Motor neuron (in vitro differentiated cells): ENCODE measurements at regions not wholly inside any gene's neighbourhood (a gene's known extent, or its start where the extent isn't known, plus 50 kb on each side); places are given as distances from the start of the nearest gene placed in this dataset.
"Not testable (repeated sequence)": the region's sequence is repeated elsewhere in the genome, so short reads cannot be mapped to it uniquely, and the experiment has no call there.

Experiments used
- ATAC-seq, 8 experiments: fragments of 200-7000 bp; cut with Tn5 transposase; replicated peaks in 6 of 8; 2 replicates each; pipeline ENCODE4 v1.8.0; 2021; ENCODE audit warnings: mild to moderate bottlenecking in 8 of 8, moderate library complexity in 8 of 8
- H3K27ac ChIP-seq, 2 donors: fragments of 250-450 bp; sonication (Bioruptor Pico); 2 replicates each; pipeline ENCODE4 v1.9.0; 2021; ENCODE audit warnings: antibody characterized with exemption in 2 of 2, mild to moderate bottlenecking in 2 of 2, moderate library complexity in 1 of 2
- H3K4me1 ChIP-seq, 2 donors: fragments of 250-450 bp; sonication (Bioruptor Pico); replicated peaks in 1 of 2; 2 replicates each; pipeline ENCODE4 v1.6.1; 2021; ENCODE audit warnings: antibody characterized with exemption in 2 of 2, mild to moderate bottlenecking in 2 of 2, moderate library complexity in 1 of 2
- H3K4me3 ChIP-seq, 5 donors: fragments of 250-450 bp; sonication (Bioruptor Pico); 2 replicates each; pipeline ENCODE4 v1.9.0; 2021; ENCODE audit warnings: antibody characterized with exemption in 5 of 5, mild to moderate bottlenecking in 5 of 5, moderate library complexity in 4 of 5
- WGBS, 10 experiments: fragments of 450-650 bp; shearing (Covaris generic); methylation state at CpG; one replicate each; pipeline ENCODE4 v1.0.0; 2022; 5-methylcytosine and 5-hydroxymethylcytosine counted together
- in situ Hi-C, 9 experiments: fragments of 400-800 bp; cut with MboI; loops; one replicate each; pipeline ENCODE4 v1.15.0; 2021; ENCODE audit warnings: low sequenced_read_pairs in 9 of 9, low pct_unique_long_range_greater_than_20kb in 2 of 9; ENCODE audit not compliant: unreplicated experiment in 9 of 9

DNA sequence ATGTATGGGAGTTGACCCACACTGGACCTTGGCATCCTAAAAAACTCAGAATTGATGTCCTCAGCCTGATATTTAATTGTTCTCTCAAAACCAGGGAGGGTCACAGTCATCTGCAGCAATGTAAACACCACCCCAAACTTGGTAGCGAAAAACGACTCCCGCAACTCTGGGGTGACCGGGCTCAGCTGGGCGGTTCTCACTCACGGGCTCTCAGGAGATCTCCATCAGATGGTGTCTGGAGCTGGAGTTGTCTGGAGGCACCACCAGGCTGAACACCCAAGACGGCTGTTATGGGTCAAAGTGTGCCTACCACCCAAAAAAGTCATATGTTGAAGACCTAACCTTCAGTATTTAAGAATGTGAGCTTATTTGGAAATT is 50.9 kb upstream of the NXT1 start:
- Histone ChIP-seq H3K4me3 (no peak overlapping the region), H3K4me1 (peaks cover 0 to 10% of the 10 kb centered on the region in 2 donors), H3K27ac (no peak overlapping the region)
- in situ Hi-C loops: no loop called here
- WGBS, 10 experiments: 69 to 100% (median 80%) methylated on average over 1 to 6 of the region's 7 CpGs; no CpG with 5 or more reads in 4 of the 10 experiments
- no peak for ATAC-seq

DNA sequence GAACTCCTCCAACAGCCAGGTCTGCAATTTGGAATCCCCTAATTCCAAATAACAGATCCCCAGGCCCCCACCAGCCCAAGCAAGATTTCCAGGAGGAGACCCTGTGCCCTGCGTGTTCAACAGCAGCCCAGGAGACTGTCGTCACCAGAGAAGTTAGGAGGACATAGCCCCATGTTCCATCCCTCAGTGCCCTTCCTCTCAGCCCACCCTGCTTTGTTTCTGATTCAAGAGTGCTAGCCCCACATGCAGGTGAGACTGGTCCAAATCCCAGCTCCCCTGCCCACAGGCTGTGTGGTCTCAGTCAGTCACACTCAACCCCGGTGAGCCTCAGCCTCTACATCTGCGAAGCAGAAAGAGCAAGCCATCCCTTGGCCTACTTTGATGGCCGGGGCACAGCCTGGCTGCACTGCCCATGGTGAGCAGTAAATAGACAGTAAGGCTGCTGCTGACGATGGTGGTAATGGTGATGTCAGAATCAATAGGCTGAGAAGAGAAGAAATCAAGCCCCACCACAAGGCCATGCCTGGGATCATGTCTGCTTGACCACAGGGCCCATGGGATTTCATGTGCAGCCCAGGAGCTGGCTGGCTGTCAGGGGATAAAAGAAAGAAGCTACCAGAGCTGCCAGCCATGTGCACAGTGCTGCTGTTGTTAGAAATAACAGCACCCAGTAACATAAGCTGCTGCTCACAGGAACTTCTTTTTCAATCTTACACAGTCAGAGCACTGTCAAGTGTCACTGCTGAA is 51.5 kb upstream of the NXT1 start:
- H3K27ac ChIP-seq: no peak overlapping the region
- WGBS, 10 experiments: 60 to 100% (median 90%) methylated on average over 1 to 5 of the region's 6 CpGs; no CpG with 5 or more reads in 5 of the 10 experiments
- no peak for ATAC-seq
- no peak overlapping the region for H3K4me3 ChIP-seq
- peaks cover 0 to 10% of the 10 kb centered on the region in 2 donors for H3K4me1 ChIP-seq
- in situ Hi-C loops: no loop called here

DNA sequence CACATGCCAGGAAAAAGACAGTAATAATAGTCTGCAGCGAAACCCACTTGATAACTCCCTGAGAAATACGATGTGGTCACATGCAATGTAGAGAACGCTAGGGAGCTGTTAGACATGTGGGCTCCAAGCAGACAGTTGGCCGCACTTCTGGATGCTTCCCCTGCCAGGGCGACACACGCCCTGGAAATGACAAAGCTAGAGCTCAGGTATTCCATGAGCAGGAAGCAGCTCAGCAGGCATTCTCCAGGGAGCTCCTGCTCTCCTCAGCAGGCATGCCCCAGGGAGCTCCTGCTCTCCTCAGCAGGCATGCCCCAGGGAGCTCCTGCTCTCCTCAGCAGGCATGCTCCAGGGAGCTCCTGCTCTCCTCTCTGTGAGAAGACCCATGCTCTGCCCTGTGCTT is 52.4 kb upstream of the NXT1 start:
- H3K4me3 ChIP-seq: no peak overlapping the region
- peaks cover 0 to 10% of the 10 kb centered on the region in 2 donors for H3K4me1 ChIP-seq
- H3K27ac ChIP-seq: no peak overlapping the region
- WGBS, 10 experiments: 20 to 84% methylated on average over 1 to 6 of the region's 6 CpGs; no CpG with 5 or more reads in 8 of the 10 experiments
- in situ Hi-C loops: no loop called here
- ATAC-seq: no peak

DNA sequence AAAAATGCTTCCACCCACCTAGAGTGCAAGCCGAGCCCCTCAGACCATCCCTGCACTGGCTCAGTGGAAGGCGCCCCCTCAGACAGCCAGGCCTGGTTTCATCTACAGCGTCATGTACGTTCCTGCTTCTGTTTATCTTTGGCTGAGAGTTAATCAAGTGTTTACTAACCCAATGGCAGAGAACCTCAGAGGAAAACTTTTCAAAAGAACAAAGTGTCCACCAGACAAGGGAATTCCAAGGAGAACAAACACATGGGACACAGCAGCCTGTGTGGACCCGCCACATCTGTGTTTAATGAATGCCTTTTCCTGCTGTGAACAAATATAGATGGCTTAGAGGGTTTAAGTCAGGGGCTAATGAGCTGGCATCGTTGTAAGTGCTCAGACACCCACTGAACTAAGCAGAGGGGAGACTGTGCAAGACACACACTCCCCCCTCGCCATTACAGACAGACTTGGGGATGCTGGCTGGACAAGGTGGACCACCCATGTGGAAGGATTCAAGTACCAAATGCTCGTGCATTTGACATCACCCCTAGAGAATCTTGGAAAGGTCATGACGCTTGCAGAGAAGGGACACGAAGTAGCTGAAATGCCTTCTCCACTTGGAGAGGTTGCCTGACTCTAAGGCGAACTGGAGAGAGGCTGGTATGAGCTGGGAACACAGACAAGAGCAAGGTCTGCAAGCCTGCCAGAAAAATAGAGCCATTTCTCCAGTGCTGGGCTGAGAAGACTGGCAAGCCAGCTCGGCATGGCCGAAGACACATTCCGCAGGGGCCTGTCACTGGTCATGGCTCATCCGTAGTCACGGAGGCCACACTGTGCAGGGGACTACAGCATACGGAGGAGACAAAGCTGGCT is 53.5 kb upstream of the NXT1 start:
- in situ Hi-C loops: no loop called here
- Histone ChIP-seq H3K4me1 (peaks cover 0 to 10% of the 10 kb centered on the region in 2 donors), H3K27ac (no peak overlapping the region), H3K4me3 (no peak overlapping the region)
- 8 to 100% (median 37%) methylated on average over 2 to 12 of the region's 17 CpGs; no CpG with 5 or more reads in 1 of the 10 experiments for WGBS, 10 experiments
- peak in 2 of 8 experiments; percentile 28 to 87 for ATAC-seq

DNA sequence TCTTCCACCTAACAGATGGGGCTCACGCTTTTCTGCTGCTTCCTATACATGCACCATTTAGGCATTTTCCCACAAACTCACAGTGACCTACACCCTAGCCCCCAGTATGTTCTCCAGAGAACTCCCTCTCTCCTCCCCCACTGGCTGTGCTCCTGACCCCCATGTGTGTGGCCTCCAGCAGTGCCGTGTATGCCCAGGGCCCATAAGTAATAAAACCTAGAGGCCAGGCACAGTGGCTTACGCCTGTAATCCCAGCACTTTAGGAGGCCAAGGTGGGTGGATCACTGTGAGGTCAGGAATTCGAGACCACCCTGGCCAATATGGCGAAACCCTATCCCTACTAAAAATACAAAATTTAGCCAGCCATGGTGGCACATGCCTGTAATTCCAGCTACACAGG is 54.7 kb upstream of the NXT1 start:
- Histone ChIP-seq H3K27ac (no peak overlapping the region), H3K4me3 (no peak overlapping the region), H3K4me1 (peaks cover 0 to 10% of the 10 kb centered on the region in 2 donors)
- WGBS, 10 experiments: 40 to 100% (median 90%) methylated on average over 1 to 2 of the region's 5 CpGs; no CpG with 5 or more reads in 3 of the 10 experiments
- in situ Hi-C loops: no loop called here
- ATAC-seq: no peak

DNA sequence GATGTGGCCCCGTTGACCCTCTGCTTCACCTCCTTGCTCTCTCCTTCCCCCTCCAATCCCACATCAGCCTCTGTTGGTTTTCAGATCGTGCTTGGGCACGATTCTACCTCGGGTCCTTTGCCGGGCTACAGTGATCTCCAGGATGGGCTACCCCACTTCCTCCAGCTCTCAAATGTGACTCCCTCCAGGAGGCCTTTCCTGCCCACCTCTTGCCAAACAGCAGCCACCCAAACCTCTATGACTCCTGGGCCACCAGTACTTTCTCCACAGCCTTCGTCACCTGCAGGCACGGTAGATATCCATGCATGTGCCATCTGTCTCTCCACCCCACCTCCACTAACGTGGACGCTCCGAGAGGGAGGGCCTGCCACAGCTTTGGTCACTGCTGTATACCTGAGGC is 55.9 kb upstream of the NXT1 start:
- no peak for ATAC-seq
- WGBS, 10 experiments: 20 to 89% (median 85%) methylated on average over 1 to 8 of the region's 10 CpGs; no CpG with 5 or more reads in 6 of the 10 experiments
- Histone ChIP-seq H3K4me3 (no peak overlapping the region), H3K27ac (no peak overlapping the region), H3K4me1 (peaks cover 0 to 10% of the 10 kb centered on the region in 2 donors)
- in situ Hi-C loops: no loop called here

DNA sequence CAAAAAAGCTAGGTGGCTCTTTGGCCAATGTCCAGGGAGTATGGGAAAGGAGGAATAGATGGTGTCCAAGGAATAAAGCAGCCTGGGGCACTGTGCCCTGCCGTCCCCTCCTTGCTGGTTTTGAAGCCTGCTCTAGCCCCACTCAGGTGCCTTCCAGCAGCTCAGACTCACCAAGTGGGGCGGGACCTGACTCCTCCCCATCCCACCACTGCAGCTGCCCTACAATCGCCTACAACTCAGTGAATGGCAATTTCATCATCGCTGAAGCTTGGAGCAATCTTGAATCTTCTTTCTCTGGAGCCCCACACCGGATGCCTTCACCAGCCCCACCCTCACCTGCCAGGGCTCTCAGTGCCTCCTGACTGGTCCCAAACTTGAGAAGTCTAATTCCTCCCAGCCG is 56.4 kb upstream of the NXT1 start:
- WGBS, 10 experiments: 83 to 100% (median 90%) methylated on average over 1 to 5 of the region's 6 CpGs; no CpG with 5 or more reads in 7 of the 10 experiments
- H3K4me3 ChIP-seq: no peak overlapping the region
- in situ Hi-C loops: no loop called here
- H3K27ac ChIP-seq: no peak overlapping the region
- H3K4me1 ChIP-seq: peaks cover 0 to 10% of the 10 kb centered on the region in 2 donors
- ATAC-seq: no peak

DNA sequence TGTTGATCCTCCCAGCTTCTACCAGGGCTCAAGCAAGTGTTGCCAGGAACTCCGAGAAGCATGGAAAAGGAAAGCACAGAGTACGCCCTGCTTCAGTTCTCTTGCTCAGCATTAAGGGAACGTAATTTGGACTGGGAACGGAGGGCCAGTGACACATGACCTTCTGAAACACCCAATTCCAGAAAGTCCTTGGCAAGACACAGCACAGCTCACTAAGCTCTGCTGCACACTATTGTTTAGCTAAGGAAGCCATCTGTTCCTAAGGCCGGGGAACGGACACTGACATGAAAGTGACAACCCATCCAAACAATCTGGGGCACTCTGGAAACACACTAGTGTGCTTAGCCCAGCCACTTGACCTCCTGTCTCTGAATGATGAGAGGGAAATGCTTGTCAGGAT is 56.9 kb upstream of the NXT1 start:
- 23 to 93% (median 70%) methylated on average over 2 to 5 of the region's 6 CpGs; no CpG with 5 or more reads in 2 of the 10 experiments for WGBS, 10 experiments
- H3K27ac ChIP-seq: no peak overlapping the region
- in situ Hi-C loops: no loop called here
- H3K4me3 ChIP-seq: no peak overlapping the region
- no peak for ATAC-seq
- peaks cover 0 to 10% of the 10 kb centered on the region in 2 donors for H3K4me1 ChIP-seq

DNA sequence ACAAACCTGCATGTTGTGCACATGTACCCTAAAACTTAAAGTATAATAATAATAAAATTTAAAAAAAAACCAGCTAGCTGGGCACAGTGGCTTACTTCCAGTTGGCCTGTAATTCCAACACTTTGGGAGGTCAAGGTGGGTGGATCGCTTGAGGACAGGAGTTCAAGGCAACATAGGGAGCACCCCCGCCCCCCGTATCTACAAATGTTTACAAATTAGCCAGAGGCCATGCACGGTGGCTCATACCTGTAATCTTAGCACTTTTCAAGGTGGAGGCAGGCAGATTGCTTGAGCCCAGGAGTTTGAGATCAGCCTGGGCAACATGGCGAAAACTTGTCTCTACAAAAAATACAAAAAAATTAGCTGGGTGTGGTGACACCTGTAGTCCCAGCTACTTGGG is 58.3 kb upstream of the NXT1 start:
- H3K4me3 ChIP-seq, ATAC-seq, H3K27ac ChIP-seq, in situ Hi-C loops: not testable (repeated sequence)
- peaks cover 0 to 17% of the 10 kb centered on the region in 2 donors for H3K4me1 ChIP-seq
- 20 to 100% (median 92%) methylated on average over 1 to 3 of the region's 5 CpGs; no CpG with 5 or more reads in 4 of the 10 experiments for WGBS, 10 experiments

DNA sequence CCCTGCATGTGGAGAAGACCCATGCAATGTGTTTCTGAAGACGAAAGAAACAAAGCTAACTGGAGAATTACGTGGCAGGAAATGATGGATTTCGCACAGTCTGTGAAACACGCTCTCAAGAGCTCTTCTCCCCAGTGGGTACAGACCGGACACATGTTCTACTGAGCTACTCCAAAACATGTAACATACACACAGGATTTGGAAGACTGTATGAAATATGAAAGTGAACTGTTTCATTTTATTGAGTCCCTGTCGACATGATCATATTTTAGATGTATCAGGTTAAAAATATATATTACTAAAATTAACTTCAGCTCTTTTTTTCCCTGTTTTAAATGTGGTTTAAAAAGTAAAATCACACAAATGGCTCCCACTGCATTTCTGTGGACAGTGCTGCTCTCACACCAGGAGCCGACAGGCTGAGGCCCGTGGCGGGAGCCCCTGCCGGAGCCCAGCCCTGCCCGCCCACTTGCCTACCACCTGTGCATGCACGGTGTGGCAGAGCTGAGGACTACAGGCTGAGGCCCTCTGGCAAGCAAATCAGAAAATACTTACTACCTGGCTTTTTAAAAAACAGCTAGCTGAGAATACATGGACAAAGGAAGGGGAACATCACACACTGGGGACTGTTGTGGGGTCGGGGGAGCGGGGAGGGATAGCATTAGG is 58.9 kb upstream of the NXT1 start:
- Histone ChIP-seq H3K27ac (no peak overlapping the region), H3K4me1 (peaks cover 0 to 13% of the 10 kb centered on the region in 2 donors), H3K4me3 (no peak overlapping the region)
- no peak for ATAC-seq
- 34 to 100% (median 93%) methylated on average over 1 to 7 of the region's 14 CpGs; no CpG with 5 or more reads in 2 of the 10 experiments for WGBS, 10 experiments
- in situ Hi-C loops: no loop called here

DNA sequence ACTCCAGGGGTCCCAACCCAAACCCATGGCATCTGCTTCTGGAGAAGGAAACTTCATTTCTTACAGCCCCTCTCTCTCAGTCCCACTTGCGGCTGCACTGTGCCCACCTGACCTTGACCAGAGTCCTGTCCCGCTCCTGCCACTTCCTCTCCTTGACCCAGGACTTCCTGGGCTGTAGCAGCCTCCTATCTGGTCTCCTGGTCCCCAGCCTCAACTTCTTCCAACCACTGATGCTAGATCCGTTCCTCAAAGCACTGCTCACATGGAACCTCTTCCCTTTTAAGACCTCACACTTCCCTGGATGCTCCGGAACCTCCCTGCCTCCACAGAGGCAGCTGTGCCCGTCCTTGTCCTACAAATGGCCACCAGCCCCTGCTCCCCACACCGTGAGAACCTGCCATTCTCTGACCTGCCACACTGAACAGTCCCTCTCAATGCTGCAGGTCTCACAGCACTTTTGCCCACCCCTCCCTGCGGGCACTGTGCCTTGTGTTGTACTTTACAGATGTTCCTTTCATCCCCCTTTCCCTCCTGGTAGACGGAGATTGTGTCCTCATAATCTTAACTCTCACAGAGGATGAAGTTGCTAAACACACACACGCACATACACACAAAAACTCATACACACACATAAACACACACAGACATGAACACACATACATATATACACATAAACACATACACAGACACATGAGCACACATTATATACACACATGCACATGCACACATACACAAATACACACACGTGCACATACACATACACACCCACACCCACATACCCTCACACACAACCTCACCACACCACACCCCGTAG is 59.6 kb upstream of the NXT1 start:
- Histone ChIP-seq H3K4me1 (peaks cover 0 to 9% of the 10 kb centered on the region in 2 donors), H3K4me3 (no peak overlapping the region), H3K27ac (no peak overlapping the region)
- in situ Hi-C loops: no loop called here
- ATAC-seq: no peak
- 32 to 86% (median 75%) methylated on average over 1 to 8 of the region's 11 CpGs; no CpG with 5 or more reads in 3 of the 10 experiments for WGBS, 10 experiments

DNA sequence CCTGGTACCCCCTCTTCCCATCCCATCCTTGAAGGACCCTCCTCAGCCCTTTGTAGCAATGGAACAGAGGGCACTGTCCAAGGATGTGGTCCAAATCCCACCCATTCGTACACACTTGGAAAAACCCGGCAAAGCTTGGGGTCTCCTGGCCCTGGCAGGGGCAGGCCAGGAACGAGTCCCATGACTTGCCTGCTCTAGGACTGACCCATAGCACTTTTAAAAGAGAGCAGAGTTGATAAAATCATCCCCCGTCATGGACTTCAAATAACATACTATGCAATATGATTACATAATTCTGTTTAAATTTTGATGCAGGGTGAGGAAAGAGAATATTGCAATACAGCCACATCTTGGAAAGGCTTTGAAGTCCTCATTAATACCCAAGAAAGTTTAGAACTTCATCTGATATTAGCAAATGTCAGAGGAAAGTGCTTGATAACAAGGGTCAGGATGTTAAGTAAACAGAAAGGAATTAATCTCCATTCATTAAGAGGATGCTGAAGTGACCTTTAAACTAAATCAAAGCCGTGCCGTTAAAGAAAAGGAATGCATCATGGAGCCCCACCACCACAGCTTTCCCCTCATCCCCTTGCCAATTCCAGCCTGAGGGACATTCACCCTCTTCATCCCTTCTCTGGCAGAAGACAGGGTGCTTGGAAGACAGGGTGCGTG is 60.7 kb upstream of the NXT1 start:
- Histone ChIP-seq H3K4me1 (peaks cover 0 to 9% of the 10 kb centered on the region in 2 donors), H3K4me3 (no peak overlapping the region), H3K27ac (no peak overlapping the region)
- in situ Hi-C loops: no loop called here
- 38 to 100% (median 61%) methylated on average over 1 to 6 of the region's 7 CpGs; no CpG with 5 or more reads in 2 of the 10 experiments for WGBS, 10 experiments
- no peak for ATAC-seq
